ENCODE measurements at regions not wholly inside any gene's neighbourhood (a gene's known extent, or its start where the extent isn't known, plus 50 kb on each side); places are given as distances from the start of the nearest gene placed in this dataset.

- DNase-seq (ENCODE audit: extremely low read depth, low read depth) = no peak
- TF ChIP-seq CTCF (IDR thresholded peaks at IDR 0.05; ENCODE audit: low read depth, low read length) = no peak
These were observed 170.2 kb upstream of the HDAC4 start for GRCh38 chr2:239570971-239571520.

- no peak for TF ChIP-seq CTCF (IDR thresholded peaks at IDR 0.05; ENCODE audit: low read depth, low read length)
- DNase-seq (ENCODE audit: extremely low read depth, low read depth) = no peak
These were observed 169.6 kb upstream of the HDAC4 start for GRCh38 chr2:239570216-239570925.

- no peak for DNase-seq (ENCODE audit: extremely low read depth, low read depth)
- TF ChIP-seq CTCF (IDR thresholded peaks at IDR 0.05; ENCODE audit: low read depth, low read length) = no peak
These were observed 168.7 kb upstream of the HDAC4 start for GRCh38 chr2:239569401-239570090.

GRCh38 chr2:239568601-239569000 is 167.8 kb upstream of the HDAC4 start:
- no peak for DNase-seq (ENCODE audit: extremely low read depth, low read depth)
- no peak for TF ChIP-seq CTCF (IDR thresholded peaks at IDR 0.05; ENCODE audit: low read depth, low read length)

- no peak for DNase-seq (ENCODE audit: extremely low read depth, low read depth)
- no peak for TF ChIP-seq CTCF (IDR thresholded peaks at IDR 0.05; ENCODE audit: low read depth, low read length)
These were observed 167.0 kb upstream of the HDAC4 start for GRCh38 chr2:239567786-239568185.

- no peak for TF ChIP-seq CTCF (IDR thresholded peaks at IDR 0.05; ENCODE audit: low read depth, low read length)
- no peak for DNase-seq (ENCODE audit: extremely low read depth, low read depth)
These were observed 166.3 kb upstream of the HDAC4 start for GRCh38 chr2:239566995-239567568.
